ENCODE measurements at regions not wholly inside any gene's neighbourhood (a gene's known extent, or its start where the extent isn't known, plus 50 kb on each side); places are given as distances from the start of the nearest gene placed in this dataset.
"Not testable (repeated sequence)": the region's sequence is repeated elsewhere in the genome, so short reads cannot be mapped to it uniquely, and the experiment has no call there.

DNA sequence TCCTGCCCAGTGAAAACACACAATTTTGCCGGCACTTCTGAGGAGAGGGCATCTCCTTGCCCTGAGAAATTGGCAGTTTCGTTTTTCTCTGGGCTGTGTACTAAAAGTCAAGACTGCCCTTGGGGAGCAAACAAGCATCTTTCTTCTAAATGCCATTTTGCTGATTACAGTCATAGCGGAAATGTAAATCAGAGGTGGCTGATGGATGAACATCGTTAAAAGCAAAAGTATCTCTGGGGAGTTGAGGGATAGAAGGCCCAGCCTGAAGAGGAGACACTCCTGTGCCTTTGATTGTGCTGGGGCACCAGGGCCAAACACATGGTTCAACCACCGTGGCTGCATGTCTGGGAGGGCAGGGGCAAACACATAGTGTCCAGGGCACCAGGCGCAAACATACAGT is 49.8 kb downstream of the ABCC12 start:
- DNase-seq = no peak

DNA sequence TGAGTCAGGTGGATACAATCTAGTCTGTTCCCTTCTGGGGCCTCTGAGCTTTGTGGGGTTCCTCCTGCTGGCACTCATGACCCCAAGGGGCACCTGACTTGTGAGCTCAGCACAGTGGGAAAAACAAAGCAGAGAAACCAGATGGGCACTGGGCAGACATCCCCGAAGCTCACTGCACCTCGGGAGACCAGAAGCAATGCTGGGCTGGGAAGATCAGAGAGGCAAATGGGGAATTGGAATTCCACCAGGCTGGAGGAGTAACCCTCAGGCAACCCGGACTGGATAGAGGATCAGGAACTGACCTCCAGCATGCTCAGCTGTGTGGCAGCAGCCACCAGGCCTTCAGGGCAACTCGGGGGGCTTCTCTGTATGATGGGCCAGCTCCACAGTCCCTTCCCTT is 50.3 kb downstream of the ABCC12 start:
- no peak for DNase-seq

DNA sequence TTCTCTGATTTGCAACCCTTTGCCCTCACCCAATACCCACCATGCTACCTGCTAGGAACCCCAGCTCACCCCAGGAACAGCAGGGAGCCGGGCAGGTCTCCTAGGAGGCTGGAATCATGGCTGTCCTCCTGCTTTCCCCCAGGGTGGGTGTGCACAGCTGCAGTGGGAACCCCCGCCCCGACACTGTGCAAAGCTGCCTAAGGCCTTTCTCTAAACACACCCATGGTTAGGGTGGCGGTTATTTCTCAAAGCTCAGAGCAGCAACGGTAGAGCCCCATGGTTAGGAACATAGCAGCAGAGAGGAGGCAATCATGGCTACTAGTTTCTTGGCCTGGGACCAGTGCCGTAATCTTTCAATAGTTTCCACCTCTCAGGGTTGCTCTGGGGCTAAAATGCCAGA is 52.2 kb downstream of the ABCC12 start:
- no peak for DNase-seq

DNA sequence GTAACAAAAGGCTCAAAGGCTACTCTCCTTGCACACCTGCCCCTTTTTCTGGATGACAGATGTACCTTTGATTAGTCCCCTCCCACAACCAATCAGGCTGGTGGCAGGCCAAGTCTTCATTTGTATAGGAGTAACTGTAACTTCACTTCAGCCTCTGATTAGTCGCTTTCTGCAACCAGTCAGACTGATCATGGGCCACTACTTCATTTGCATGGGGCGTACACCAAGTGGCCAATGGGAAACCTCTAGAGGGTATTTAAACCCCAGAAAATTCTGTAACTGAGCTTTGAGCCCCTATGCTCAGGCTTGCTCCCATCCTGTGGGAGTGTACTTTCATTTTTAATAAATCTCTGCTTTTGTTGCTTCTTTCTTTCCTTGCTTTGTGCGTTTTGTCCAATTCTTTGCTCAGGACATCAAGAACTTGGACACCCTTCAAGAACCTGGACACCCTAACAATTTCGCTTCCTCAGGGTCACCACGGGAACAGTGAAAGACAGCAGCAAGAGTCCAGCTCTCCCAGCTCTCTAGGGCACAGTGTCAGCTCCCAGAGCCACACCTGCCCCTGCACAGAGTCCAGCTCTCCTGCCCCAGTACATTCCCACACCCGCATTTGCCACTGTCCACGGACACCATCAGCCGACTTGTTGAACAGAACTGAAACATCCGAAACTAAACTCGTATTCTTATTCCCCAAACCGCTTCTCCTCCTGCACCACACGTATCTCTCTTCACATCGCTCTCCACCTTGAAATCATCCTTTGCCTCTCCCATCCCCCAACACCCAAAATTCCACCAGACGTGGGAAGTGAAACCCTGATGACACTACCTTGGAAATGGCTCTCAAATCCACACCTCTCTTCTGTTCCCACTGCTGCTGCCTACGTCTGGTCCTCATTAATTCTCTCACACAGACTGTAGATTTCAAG is 53.4 kb downstream of the ABCC12 start:
- DNase-seq = no peak

DNA sequence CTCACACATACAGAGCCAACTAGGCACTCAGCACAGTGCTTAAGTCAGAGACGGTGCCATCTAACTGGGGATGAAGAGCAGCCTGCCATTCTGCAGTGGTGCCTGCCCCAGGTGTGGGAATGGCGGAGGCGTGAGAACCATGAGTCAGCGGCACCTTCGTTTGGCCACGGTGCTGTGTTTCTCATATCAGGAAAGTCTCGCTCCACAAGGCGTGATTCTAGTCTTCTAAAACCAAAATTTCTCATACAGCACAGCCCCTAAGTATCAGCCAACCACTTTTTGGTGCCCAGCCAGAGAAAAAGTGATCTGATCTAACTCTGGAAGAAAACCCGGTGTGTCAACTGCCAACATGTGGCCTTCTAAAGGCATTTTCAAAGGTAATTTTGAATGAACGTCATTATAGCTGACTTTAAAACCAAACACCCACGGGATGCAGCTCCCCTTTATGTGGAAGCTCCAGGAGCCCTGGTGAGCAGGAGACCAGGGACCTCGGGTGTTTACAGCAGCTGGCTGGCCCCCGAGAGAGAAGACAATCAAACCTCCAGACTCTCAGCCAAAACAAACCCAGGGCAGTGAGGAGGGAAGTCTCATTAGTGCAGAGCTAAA is 54.6 kb downstream of the ABCC12 start:
- DNase-seq = no peak

DNA sequence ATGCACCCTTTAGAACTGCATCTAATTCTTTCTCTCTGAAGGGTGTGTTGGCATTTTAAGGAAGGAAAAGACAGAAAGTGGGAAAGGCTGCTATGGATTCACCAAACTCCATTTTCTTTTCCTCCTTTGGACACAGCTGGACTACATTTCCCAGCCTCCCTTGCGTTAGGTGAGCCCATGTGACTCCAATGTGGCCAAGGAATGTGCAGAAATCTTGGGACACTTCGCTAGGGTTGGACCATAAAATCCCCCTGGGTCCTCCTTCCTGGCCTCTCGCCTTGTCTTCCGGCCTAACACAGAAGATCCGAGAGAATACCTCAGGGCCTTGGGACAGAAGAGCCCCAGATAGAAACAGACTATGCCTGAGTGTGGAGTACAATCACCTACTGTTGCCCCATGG is 56.3 kb downstream of the ABCC12 start:
- no peak for DNase-seq

DNA sequence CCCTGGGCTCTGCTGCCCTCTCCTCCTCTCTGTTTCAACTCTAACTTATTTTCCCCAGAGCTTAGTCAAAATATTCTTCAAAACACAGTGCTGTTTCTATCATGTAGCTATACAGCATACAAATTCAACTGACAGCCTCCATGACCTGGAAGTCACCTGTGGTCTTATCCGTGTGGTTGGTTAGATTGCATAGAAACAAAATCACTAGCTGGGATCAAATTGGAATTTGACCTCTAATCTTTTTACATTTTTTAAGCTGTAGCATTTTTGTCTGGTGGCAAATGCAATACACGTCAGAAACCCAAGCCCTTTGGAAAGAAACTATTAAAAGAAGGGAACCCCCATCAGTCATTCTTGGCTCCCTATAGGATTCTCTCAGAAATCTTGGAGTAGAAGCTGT is 57.3 kb downstream of the ABCC12 start:
- no peak for DNase-seq

DNA sequence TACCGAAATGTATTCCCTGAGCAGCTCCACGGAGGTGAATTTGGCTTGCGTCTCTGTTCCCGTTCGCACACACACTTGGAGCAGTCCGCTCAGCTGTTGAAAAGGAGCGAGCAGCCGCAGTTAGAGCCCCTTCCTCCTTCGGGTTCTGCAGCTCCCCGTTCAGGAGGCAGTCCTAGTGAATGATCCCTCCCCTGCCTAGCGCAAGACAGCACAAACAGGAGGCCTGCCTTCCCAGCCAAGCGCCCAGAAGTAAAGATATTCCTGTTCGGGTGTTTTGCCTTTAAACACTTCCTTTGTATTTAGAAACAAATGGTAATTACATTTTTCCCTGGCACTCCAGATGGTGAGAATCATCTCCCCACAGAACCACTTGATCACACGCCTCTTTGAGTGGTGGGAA is 64.7 kb downstream of the ABCC12 start:
- DNase-seq = no peak

DNA sequence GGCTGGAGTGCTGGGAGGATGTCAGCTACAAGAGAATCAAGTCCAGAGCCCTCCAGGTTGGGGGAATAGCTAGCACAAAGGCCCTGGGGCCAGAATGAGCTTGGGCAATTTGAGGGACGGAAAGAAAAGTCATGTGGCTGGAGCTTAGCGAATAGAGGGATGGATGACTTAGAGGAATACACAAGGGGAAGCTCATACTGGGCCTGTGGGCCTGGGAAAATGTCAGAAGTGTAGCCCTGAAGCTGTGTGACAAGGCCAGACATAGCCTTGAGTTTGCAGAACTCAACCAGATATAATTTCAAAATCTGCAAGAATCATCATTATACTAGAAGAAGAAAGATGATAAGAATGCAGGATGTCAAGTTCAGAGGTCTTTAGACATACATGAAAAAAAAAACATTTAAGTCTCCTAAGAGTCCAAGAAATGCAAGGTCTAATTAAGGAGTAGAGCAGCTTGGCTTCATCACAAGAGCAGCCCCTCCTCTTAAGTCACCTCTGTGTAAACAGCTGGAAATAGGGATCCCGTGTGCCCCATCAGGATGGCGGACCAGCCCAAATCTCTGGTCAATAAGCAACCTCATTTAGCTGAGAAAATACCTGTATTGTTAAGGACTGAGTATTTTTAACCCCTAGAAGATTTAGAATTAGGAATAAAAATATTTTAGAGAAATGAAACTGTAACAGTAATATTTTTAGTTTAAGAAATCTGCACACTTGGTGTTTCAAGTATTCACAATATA is 66.6 kb downstream of the ABCC12 start:
- DNase-seq = no peak

DNA sequence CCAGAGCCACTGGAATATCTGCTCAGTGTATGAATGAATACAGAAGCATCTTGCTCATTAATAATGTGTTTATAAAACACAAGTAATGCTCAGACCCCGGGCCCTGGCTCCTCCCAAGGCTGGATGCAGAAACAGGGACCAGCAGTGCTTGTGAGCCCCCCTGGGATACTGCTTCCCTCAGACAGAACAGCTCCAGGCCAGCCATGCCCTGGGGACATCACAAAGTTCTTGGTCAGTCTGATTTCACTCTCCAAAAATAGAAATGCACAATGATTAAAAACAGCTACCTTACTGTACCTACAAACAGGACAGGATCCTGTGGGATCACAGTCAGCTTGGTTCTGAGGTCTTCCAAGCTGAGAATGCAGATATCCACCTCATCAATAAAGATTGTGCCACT is 68.2 kb downstream of the ABCC12 start:
- no peak for DNase-seq

DNA sequence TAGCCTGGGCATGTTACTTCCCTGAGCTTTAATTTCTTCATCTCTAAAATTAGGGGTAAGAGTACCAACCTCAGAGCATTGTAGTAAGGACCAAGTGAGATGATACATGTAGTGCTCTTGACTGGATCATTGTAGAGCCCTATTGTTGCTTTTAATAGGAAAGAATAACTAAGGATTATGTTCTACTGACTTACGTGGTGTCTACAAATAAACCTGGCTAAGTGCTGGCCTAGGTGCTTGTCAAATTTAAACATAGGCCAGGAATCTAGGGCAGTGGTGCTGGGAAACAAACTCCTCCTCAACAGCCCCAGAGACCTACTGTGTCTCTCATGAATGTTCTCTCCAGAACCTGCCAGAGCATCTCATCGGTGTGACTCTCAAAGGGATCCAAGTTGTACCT is 69.4 kb downstream of the ABCC12 start:
- no peak for DNase-seq

DNA sequence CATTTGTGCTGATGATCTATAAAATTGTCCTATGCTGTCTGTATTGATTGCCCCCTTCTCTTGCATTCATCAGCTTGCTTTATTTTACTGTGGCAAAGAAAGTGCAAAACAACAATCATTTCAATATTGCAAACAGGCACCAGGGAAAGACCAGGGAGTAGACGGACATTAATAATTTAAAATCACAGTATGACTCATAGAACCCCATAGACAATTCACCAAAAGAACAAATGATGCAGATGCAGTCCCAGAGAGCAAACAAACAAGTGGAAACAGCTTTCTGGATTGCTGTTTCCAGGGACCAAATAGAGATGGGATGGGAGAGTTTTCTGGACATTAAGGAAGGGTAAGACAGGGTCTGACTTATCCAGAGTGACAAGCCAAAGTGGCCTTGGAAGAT is 70.1 kb downstream of the ABCC12 start:
- no peak for DNase-seq

DNA sequence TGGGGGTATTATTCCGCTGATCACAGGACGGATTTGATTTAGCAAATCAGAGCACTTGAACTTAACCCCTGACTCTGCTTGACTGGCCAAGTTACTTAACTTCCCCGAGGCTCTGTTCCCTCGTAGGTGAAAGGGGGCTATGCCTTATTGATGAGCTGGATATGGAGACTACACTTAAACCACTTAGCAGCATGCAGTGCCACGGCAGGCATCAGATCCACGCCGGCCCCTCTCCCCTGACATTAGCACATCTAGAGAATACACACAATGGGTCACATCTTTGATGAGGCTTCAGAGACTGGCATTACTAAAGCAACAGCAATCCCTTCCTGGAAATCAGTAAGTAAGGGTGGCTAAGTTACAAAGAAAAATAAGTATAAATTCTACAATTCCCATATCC is 71.0 kb downstream of the ABCC12 start:
- no peak for DNase-seq

DNA sequence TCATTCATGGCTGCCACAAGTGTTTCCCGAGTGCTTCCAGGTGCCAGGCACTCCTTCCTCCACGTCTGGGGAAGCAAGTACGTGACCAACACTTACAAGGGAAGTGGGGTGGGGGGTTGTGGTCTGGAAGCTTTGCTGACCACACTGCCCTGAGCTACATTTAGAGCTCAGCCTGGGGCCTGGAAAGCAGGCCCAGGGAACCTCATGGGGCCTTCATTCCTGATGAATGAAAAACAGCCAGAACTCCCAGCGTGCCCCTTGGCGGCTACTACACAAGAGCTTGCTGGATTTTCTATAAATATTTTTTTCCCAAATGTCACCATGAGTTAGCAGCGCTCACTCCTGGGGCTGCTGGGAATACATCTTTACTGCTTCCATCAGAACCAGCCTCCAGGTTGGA is 73.3 kb downstream of the ABCC12 start:
- no peak for DNase-seq

DNA sequence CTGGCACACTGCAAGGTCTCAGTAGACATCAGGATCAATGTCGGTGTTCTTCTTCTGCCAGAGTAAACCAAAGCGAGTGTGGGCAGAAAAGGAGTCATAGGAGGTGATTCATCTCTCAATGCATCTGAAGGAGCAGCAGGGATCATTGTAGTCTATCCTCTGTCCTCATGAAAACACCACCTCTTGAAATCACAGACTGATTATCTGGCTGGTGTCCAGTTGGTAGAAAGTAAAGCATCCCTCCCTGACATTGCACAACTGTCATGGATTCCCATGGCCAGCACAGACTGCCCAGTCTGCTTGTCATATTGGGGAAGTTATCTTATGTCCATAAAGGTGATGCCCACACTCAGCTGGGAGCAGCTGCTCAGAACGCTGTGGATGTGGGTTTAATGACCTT is 74.1 kb downstream of the ABCC12 start:
- no peak for DNase-seq

DNA sequence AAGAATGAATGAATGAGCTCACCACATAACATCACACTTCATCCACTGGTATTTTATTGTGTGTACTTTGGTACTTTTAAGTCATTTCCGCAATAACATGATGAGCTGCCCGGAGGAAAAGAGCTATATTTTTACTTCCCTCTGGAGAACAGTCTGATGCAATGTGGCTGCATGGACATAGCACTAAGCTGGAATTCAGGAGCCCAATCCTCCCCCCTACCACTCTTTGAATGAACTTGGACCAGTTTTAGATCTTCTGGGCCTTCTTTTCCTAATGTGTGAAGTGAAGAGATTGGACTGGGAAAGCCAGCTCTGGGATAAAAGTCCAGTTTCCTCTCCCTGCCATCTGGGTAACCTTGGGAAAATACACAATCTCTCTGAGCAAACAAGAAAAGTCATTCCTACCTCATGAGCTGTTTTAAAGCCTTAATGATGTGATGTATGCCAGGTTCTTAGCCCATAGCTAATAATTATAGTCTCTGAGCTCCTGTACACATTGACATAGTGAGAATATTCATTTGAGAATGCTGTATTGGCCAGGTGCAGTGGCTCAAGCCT is 79.3 kb downstream of the ABCC12 start:
- no peak for DNase-seq

DNA sequence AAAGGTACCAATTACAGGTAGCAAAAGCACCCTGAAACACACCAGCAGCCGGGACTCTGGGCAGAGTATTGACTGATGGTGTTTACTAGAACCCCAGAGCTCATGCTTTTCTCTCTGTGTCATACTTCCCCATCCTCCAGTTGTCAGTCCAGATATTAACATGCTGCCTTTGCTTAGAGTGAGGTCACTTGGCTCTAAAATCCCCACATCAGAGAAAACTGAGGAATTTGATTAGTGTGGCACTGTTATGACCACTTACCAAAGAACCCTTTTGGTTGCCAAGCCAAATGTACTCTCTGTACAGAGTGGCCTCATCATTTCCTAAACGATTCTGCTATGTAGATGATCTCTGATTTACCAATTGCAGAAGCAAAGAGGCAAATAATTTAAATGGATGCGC is 80.4 kb downstream of the ABCC12 start:
- DNase-seq = no peak

DNA sequence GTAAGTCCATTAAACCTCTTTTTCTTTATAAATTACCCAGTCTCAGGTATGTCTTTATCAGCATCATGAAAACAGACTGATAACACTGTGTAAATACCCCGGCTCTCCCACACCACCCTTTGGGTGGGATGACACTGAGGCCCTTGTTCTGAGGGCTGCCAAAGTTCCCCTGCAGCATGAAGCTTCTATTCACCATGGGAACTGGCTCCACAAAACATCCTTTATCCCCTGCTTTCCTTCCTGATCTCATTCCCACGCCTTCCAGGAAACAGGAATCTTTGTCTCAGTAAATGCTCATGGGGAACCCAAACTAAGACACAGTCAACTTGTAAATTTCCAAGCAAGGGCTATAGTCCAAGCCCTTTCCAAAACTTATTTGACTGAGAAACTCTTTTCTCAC is 88.4 kb downstream of the ABCC12 start:
- DNase-seq = no peak

DNA sequence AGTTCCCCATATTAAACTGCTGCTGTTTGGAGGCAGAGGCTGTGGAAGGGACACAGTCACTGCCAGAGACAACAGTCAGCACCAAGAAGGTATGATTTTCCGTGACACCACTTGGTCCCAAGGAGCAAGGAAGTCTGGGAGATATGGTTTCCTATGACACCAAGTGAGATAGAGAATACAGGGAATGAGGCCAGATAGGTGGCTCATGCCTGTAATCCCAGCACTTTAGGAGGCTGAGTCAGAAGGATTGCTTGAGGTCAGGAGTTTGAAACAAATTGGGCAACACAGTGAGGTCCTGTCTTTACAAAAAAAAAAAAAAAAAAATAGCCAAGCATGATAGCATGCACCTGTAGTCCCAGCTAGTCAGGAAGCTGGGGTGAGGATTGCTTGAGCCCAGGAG is 90.8 kb downstream of the ABCC12 start:
- no peak for DNase-seq

DNA sequence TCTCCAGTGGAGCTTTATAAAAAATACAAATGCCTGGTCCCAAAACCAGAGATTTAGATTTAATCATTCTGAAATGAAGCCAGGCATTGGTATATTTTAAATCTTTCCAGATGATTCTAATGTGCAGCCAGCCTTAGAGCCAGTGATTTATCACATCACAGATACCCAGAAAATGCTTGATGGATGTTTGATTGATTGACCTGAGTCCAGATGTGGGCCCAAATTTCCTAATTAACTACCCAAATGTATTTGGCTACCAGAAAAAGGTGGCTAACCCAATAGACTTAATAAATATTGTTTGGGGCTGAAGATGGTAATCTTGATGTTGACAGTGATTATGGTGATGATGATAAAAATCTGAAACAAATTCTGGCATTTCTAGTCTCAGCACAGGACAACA is 93.1 kb downstream of the ABCC12 start:
- no peak for DNase-seq

DNA sequence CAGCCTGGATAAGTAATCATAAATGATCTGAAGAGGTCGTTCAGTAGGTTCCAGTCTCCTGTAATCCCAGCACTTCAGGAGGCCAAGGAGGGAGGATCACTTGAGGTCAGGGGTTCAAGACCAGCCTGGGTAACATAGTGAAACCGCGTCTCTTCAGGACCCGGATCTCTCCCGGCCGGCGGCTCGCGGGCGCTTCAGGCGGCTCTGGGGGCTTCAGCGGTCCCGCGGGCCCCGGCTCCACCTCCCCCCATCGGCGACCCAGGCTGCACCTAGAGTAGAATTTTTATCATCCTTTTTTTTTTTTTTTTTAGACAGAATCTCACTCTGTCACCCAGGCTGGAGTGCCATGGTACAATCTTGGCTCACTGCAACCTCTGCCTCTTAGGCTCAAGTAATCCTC is 95.9 kb downstream of the ABCC12 start:
- DNase-seq = no peak

DNA sequence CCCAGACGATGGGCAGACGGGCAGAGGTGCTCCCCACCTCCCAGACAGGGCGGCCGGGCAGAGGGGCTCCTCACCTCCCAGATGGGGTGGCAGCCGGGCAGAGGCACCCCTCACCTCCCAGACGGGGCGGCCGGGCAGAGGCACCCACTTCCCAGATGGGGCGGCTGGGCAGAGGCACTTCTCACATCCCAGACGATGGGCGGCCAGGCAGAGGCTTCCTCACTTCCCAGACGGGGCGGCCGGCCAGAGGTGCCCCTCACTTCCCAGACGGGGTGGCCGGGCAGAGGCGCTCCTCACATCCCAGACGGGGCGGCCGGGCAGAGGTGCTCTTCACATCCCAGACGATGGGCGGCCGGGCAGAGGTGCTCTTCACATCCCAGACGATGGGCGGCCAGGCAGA is 96.6 kb downstream of the ABCC12 start:
- DNase-seq = not testable (repeated sequence)

DNA sequence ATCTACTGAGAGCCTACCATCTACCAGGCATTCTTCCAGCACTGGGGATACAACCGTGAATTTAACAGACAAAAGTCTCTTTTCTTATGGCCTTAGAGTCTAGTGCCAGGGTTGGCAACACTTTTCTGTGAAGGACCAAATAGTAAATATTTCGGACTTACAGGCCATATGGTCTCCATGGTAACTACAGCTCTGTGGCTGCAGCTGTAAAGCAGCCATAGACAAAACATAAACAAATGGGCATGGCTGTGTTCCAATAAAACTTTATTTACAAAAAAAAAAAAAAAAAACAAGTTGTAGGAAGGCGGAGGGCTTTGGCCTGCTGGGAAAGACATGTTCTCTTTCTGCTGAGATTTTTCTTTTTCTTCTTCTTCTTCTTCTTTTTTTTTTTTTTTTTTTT is 98.7 kb downstream of the ABCC12 start:
- DNase-seq = no peak
